B cell (primary cell): ENCODE measurements at regions not wholly inside any gene's neighbourhood (a gene's known extent, or its start where the extent isn't known, plus 50 kb on each side); places are given as distances from the start of the nearest gene placed in this dataset.

Experiments
- ATAC-seq: fragments of 200-7000 bp; cut with Tn5 transposase; one replicate; pipeline ENCODE4 v1.10.0; 2021; ENCODE audit warnings: low read depth, mild to moderate bottlenecking, moderate number of reproducible peaks, moderate library complexity
- CTCF ChIA-PET: fragments of 350-600 bp; sonication (Branson Sonifier 250); formaldehyde crosslinking; loops from one replicate; lab custom pipeline; 2021; ENCODE audit warnings: antibody characterized with exemption, inconsistent platforms; lab: Charles Lee
- POLR2A ChIA-PET: fragments of 350-600 bp; sonication (Branson Sonifier 250); formaldehyde crosslinking; loops from one replicate; lab custom pipeline; 2021; ENCODE audit warnings: antibody characterized with exemption; lab: Charles Lee
- DNase-seq: peaks from one replicate; pipeline ENCODE4 v3.0.0; 2013
- H2AFZ ChIP-seq: 2 replicates; pipeline ENCODE4 v1.6.1; 2012; ENCODE audit warnings: mild to moderate bottlenecking, low read depth, low read length; ENCODE audit not compliant: insufficient read depth, poor library complexity, severe bottlenecking
- H3K27ac ChIP-seq, 2 donors: 1 replicate in 1 of 2; 2 replicates in 1 of 2; pipeline ENCODE4 v1.5.1; 2012 to 2013; ENCODE audit warnings: low read length in 2 of 2, mild to moderate bottlenecking in 2 of 2, moderate library complexity in 1 of 2
- H3K27me3 ChIP-seq, 4 experiments: fragments of 200-600 bp in 1 of 4; sonication (generic) in 1 of 4; replicated peaks in 1 of 4; 1 replicate in 2 of 4; 2 replicates in 2 of 4; pipeline versions ENCODE4 v1.6.1 to v1.7.0; 2013 to 2016; ENCODE audit warnings: low read length in 3 of 4, mild to moderate bottlenecking in 2 of 4, mixed read lengths in 1 of 4, moderate library complexity in 1 of 4; ENCODE audit not compliant: insufficient read depth in 4 of 4, control insufficient read depth in 3 of 4; ENCODE audit errors: control extremely low read depth in 1 of 4
- H3K36me3 ChIP-seq, 2 experiments: replicated peaks in 1 of 2; 1 replicate in 1 of 2; 2 replicates in 1 of 2; pipeline versions ENCODE4 v1.6.1 to v1.7.1; 2013; ENCODE audit warnings: low read length in 1 of 2; ENCODE audit not compliant: insufficient read depth in 2 of 2, control insufficient read depth in 1 of 2; ENCODE audit errors: control extremely low read depth in 1 of 2, extremely low read depth in 1 of 2
- H3K4me1 ChIP-seq, 2 donors: fragments of 200-600 bp in 1 of 2; sonication (generic) in 1 of 2; 1 replicate in 1 of 2; 2 replicates in 1 of 2; pipeline versions ENCODE4 v1.5.1 to v1.6.1; 2013 to 2017; ENCODE audit warnings: low read length in 2 of 2; ENCODE audit not compliant: control insufficient read depth in 2 of 2, insufficient read depth in 2 of 2
- H3K4me2 ChIP-seq: replicated peaks from 2 replicates; pipeline ENCODE3; 2012; ENCODE audit warnings: mild to moderate bottlenecking, low read depth, low read length; ENCODE audit not compliant: poor library complexity, severe bottlenecking
- H3K4me3 ChIP-seq, 5 experiments: fragments of 200-600 bp in 1 of 5; sonication (generic) in 1 of 5; 1 replicate in 3 of 5; 2 replicates in 2 of 5; pipeline versions ENCODE4 v1.5.1 to v1.7.0; 2011 to 2016; ENCODE audit warnings: low read length in 4 of 5, mild to moderate bottlenecking in 4 of 5, low read depth in 2 of 5, control low read depth in 1 of 5, moderate library complexity in 1 of 5; ENCODE audit not compliant: insufficient read depth in 1 of 5; ENCODE audit errors: control extremely low read depth in 1 of 5, extremely low read depth in 1 of 5
- H3K79me2 ChIP-seq: fragments of 200-600 bp; sonication (generic); one replicate; pipeline ENCODE4 v1.6.0; 2016; ENCODE audit warnings: low read length; ENCODE audit not compliant: control insufficient read depth, insufficient read depth
- H3K9ac ChIP-seq: fragments of 200-600 bp; sonication (generic); 2 replicates; pipeline ENCODE4 v1.6.1; 2017; ENCODE audit warnings: mild to moderate bottlenecking, low read length, moderate library complexity
- H3K9me3 ChIP-seq, 3 donors: one replicate each; pipeline versions ENCODE4 v1.6.1 to v1.7.1; 2013; ENCODE audit warnings: low read length in 2 of 3; ENCODE audit not compliant: control insufficient read depth in 2 of 3, insufficient read depth in 1 of 3; ENCODE audit errors: control extremely low read depth in 1 of 3
- H4K20me1 ChIP-seq: 2 replicates; pipeline ENCODE4 v1.6.0; 2012; ENCODE audit warnings: mild to moderate bottlenecking, low read length; ENCODE audit not compliant: insufficient read depth, control insufficient read depth, poor library complexity, severe bottlenecking
- H3K27ac Mint-ChIP-seq: one replicate; pipeline ENCODE4 v1.8.0; 2021; ENCODE audit warnings: mixed read lengths
- H3K27me3 Mint-ChIP-seq: one replicate; pipeline ENCODE4 v1.8.0; 2021; ENCODE audit warnings: mixed read lengths
- H3K4me1 Mint-ChIP-seq: one replicate; pipeline ENCODE4 v1.8.0; 2021; ENCODE audit warnings: mixed read lengths
- H3K4me3 Mint-ChIP-seq: one replicate; pipeline ENCODE4 v1.8.0; 2021; ENCODE audit warnings: mixed read lengths
- H3K9me3 Mint-ChIP-seq: one replicate; pipeline ENCODE4 v1.8.0; 2022; ENCODE audit warnings: mixed read lengths; ENCODE audit not compliant: insufficient read depth
- EZH2 ChIP-seq: IDR thresholded peaks from 2 replicates; pipeline ENCODE4 v1.6.1; 2012; ENCODE audit warnings: borderline replicate concordance, low read depth, mild to moderate bottlenecking, moderate library complexity, low read length; ENCODE audit not compliant: insufficient read depth, poor library complexity, severe bottlenecking
- WGBS: methylation state at CpG from one replicate; pipeline ENCODE4 v1.1.5; 2013; ENCODE audit warnings: missing lambda C conversion rate; ENCODE audit not compliant: insufficient coverage; 5-methylcytosine and 5-hydroxymethylcytosine counted together
- intact Hi-C: fragments of 100-400 bp; cut with micrococcal nuclease; formaldehyde crosslinking; loops from one replicate; pipeline ENCODE4 v1.10.0; 2022
- TF ChIP-seq, protein P1 (sequence below): fragments of 200-600 bp; IDR thresholded peaks from one replicate; pipeline ENCODE4 v1.8.0; 2022; ENCODE audit warnings: antibody characterized with exemption, mild to moderate bottlenecking

DNA sequence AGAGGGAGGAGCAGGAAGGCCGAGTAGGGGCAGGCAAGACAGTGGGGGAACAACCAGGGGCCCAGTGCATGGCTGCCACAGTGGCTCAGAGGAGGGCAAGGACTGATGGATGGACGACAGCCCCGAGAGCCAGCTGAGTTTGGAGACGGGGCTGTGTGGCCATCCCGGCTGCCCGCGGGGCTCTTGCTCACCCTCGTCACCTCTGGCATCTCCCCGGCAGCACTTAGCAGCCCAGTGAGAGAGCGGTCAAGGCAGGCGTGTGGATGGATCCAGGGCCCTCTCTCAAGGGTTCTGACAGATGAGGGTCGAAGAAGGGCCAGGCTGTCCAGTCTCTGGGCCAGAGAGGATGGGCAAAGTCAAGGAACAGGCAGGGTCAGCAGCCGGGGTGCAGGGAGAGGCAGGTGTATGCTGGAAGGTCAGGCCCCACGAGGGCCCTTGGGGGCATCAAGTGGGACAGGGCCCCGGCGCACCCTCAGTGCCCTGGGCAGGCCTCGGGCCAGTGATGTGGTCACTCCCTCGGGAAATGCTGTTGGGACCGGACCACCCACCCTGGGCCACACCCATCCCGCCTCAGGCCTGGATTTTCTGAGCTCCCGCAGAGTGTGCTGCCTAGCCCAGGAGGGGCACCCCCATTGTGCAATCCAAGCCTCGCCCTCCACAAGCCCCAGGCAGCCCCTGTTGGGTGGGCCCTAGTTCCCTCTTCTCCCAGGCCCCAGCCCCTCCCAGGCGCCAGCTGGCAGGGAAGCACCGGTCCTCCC lies 56.4 kb upstream of the TPM4 start:
- Mint-ChIP-seq H3K9me3 (no peaks in the 10 kb centered on the region), H3K4me3 (no peak overlapping the region), H3K27me3 (no peaks in the 10 kb centered on the region), H3K27ac (no peak overlapping the region), H3K4me1 (no peaks in the 10 kb centered on the region)
- Histone ChIP-seq H2AFZ (no peak overlapping the region), H3K27ac (no peak overlapping the region), H3K4me3 (no peak overlapping the region), H3K36me3 (no peaks in the 10 kb centered on the region), H3K4me2 (no peak overlapping the region), H4K20me1 (no peaks in the 10 kb centered on the region), H3K27me3 (peaks cover 0 to 2% (median 0%) of the 10 kb centered on the region in 4 experiments), H3K9ac (no peak overlapping the region), H3K79me2 (no peaks in the 10 kb centered on the region), H3K4me1 (no peaks in the 10 kb centered on the region), H3K9me3 (no peaks in the 10 kb centered on the region)
- ATAC-seq, result no peak
- intact Hi-C loops, result no loop called here
- TF ChIP-seq, protein P1, sequence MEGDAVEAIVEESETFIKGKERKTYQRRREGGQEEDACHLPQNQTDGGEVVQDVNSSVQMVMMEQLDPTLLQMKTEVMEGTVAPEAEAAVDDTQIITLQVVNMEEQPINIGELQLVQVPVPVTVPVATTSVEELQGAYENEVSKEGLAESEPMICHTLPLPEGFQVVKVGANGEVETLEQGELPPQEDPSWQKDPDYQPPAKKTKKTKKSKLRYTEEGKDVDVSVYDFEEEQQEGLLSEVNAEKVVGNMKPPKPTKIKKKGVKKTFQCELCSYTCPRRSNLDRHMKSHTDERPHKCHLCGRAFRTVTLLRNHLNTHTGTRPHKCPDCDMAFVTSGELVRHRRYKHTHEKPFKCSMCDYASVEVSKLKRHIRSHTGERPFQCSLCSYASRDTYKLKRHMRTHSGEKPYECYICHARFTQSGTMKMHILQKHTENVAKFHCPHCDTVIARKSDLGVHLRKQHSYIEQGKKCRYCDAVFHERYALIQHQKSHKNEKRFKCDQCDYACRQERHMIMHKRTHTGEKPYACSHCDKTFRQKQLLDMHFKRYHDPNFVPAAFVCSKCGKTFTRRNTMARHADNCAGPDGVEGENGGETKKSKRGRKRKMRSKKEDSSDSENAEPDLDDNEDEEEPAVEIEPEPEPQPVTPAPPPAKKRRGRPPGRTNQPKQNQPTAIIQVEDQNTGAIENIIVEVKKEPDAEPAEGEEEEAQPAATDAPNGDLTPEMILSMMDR, result no peak
- TF ChIP-seq EZH2, result no peak
- POLR2A ChIA-PET, result no interaction called here
- CTCF ChIA-PET, result no interaction called here
- WGBS, result 89% methylated on average over 22 of the region's 24 CpGs
- no peak for DNase-seq

DNA sequence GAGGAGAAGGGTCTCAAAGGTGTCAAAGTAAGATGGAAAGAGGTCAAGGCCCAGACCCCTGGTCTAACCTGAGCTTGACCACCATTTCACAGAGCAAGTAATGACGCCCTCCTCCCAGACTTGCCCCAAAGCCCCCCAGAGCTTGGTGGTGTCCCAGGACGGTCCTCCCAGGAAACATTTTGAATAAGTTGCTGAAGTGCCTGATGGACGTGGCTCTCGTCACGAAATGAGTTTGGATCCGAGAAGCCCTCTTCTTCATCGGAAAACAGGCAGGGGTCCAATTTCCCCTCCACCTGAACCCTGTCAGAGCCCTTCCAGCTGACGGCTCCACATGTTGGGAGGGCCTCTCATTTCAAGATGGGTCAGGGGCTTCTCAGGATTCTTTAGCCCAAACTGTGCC lies 54.5 kb upstream of the TPM4 start:
- DNase-seq, result no peak
- Histone ChIP-seq H4K20me1 (no peaks in the 10 kb centered on the region), H3K27me3 (peaks cover 0 to 2% (median 0%) of the 10 kb centered on the region in 4 experiments), H3K27ac (no peak overlapping the region), H3K36me3 (no peaks in the 10 kb centered on the region), H3K4me3 (no peak overlapping the region), H3K4me1 (no peaks in the 10 kb centered on the region), H3K4me2 (no peak overlapping the region), H2AFZ (no peak overlapping the region), H3K9me3 (no peaks in the 10 kb centered on the region), H3K79me2 (no peaks in the 10 kb centered on the region), H3K9ac (no peak overlapping the region)
- POLR2A ChIA-PET, result no interaction called here
- Mint-ChIP-seq H3K27ac (no peak overlapping the region), H3K9me3 (no peaks in the 10 kb centered on the region), H3K27me3 (no peaks in the 10 kb centered on the region), H3K4me3 (no peak overlapping the region), H3K4me1 (no peaks in the 10 kb centered on the region)
- ATAC-seq, result no peak
- intact Hi-C loops, result no loop called here
- 100% methylated on average over 7 of the region's 8 CpGs for WGBS
- CTCF ChIA-PET, result no interaction called here
- no peak for TF ChIP-seq EZH2
- TF ChIP-seq, protein P1, result no peak
